ENCODE measurements at regions not wholly inside any gene's neighbourhood (a gene's known extent, or its start where the extent isn't known, plus 50 kb on each side); places are given as distances from the start of the nearest gene placed in this dataset.

DNA sequence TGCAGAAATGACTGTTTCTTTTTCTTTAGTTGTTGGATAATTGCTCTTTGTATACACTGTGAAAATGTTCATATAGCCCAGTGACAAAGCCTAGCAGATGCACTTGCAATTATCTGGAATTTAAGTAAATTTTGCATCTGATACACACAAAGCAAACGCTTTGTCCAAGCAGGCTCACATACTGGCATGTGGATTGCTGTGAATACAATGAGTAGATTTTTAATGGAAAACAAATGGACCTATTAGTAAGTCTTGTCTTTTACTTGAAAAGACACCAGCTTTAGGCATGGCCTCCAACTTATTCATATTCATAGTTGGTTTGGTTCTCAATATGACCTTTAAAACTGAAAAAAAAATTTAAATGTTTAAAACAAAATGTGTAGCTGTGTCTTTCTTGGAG is 1299.8 kb upstream of the WWC1 start:
- no peak overlapping the region for H4K12ac ChIP-seq (ENCODE audit: low read depth, low read length)
- no peak overlapping the region for H4K91ac ChIP-seq (ENCODE audit: low read depth, low read length)
- H2AFZ ChIP-seq (ENCODE audit: insufficient read depth, low read length, poor library complexity): no peak overlapping the region
- no peak overlapping the region for H3K27ac ChIP-seq (ENCODE audit: low read depth, low read length)
- no peak overlapping the region for H3K4ac ChIP-seq (ENCODE audit: low read depth, low read length)
- H3K23ac ChIP-seq (ENCODE audit: low read length): no peak overlapping the region
- no peaks in the 10 kb centered on the region for H3K4me1 ChIP-seq (ENCODE audit: control insufficient read depth in 1 of 2, insufficient read depth in 2 of 2, low read length in 2 of 2)
- H2BK5ac ChIP-seq (ENCODE audit: low read depth, low read length, poor library complexity): no peak overlapping the region
- H3K4me2 ChIP-seq (ENCODE audit: low read length): no peak overlapping the region
- no peak overlapping the region for H4K8ac ChIP-seq (ENCODE audit: low read depth, low read length)
- H3K9me3 ChIP-seq (ENCODE audit: insufficient read depth, low read depth, low read length): no peaks in the 10 kb centered on the region
- no peak for DNase-seq
- H2BK120ac ChIP-seq (ENCODE audit: insufficient read depth, low read length, poor library complexity): no peak overlapping the region
- H3K18ac ChIP-seq (ENCODE audit: low read length): no peak overlapping the region
- no peak overlapping the region for H3K4me3 ChIP-seq (ENCODE audit: low read depth, low read length)
- no peak overlapping the region for H2AK5ac ChIP-seq (ENCODE audit: low read length)
- no peak overlapping the region for H3K9ac ChIP-seq (ENCODE audit: low read length)
- no peak overlapping the region for H2BK12ac ChIP-seq (ENCODE audit: low read length)
- no peaks in the 10 kb centered on the region for H3K36me3 ChIP-seq (ENCODE audit: control insufficient read depth in 1 of 2, insufficient read depth in 2 of 2, low read length in 2 of 2)
- no CpG with 5 or more reads among the region's 1 CpG for whole genome bisulfite sequencing (ENCODE audit: extremely low coverage, insufficient coverage, insufficient read length)
- H3K27me3 ChIP-seq (ENCODE audit: insufficient read depth, low read length): no peaks in the 10 kb centered on the region
- H3K79me2 ChIP-seq (ENCODE audit: control insufficient read depth, insufficient read depth, low read length, poor library complexity): no peaks in the 10 kb centered on the region
- H3K79me1 ChIP-seq (ENCODE audit: low read length): no peaks in the 10 kb centered on the region
- H3K14ac ChIP-seq (ENCODE audit: low read length): no peak overlapping the region

DNA sequence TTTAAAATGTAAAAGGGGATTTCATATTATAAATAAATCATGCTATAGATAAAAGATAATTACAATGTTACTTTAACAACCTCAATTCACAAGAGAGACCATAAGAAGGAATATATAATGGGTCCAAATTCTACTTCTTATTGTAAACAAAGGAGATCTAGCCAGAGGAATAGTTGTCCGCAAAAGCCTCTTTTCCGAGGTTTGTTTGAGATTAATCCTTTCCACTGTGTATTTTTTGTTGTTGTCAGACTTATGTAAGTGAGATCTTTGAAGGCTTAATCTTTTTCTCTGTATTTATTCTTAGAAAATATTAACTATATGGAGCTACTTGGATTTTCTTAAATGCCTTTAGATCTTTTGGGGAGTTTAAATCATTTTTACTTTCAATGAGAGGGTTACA is 1299.3 kb upstream of the WWC1 start:
- DNase-seq: no peak
- H3K4me2 ChIP-seq (ENCODE audit: low read length): no peak overlapping the region
- H3K4me1 ChIP-seq (ENCODE audit: control insufficient read depth in 1 of 2, insufficient read depth in 2 of 2, low read length in 2 of 2): no peaks in the 10 kb centered on the region
- no peaks in the 10 kb centered on the region for H3K79me1 ChIP-seq (ENCODE audit: low read length)
- H4K91ac ChIP-seq (ENCODE audit: low read depth, low read length): no peak overlapping the region
- H3K14ac ChIP-seq (ENCODE audit: low read length): no peak overlapping the region
- no peak overlapping the region for H3K4me3 ChIP-seq (ENCODE audit: low read depth, low read length)
- no peaks in the 10 kb centered on the region for H3K36me3 ChIP-seq (ENCODE audit: control insufficient read depth in 1 of 2, insufficient read depth in 2 of 2, low read length in 2 of 2)
- no peak overlapping the region for H2BK5ac ChIP-seq (ENCODE audit: low read depth, low read length, poor library complexity)
- no peak overlapping the region for H2BK120ac ChIP-seq (ENCODE audit: insufficient read depth, low read length, poor library complexity)
- no peak overlapping the region for H3K23ac ChIP-seq (ENCODE audit: low read length)
- H3K27ac ChIP-seq (ENCODE audit: low read depth, low read length): no peak overlapping the region
- no peak overlapping the region for H3K18ac ChIP-seq (ENCODE audit: low read length)
- no peak overlapping the region for H2AK5ac ChIP-seq (ENCODE audit: low read length)
- no peaks in the 10 kb centered on the region for H3K27me3 ChIP-seq (ENCODE audit: insufficient read depth, low read length)
- no CpG with 5 or more reads among the region's 2 CpGs for WGBS (ENCODE audit: extremely low coverage, insufficient coverage, insufficient read length)
- no peak overlapping the region for H2AFZ ChIP-seq (ENCODE audit: insufficient read depth, low read length, poor library complexity)
- no peak overlapping the region for H4K8ac ChIP-seq (ENCODE audit: low read depth, low read length)
- H3K4ac ChIP-seq (ENCODE audit: low read depth, low read length): no peak overlapping the region
- no peaks in the 10 kb centered on the region for H3K9me3 ChIP-seq (ENCODE audit: insufficient read depth, low read depth, low read length)
- no peak overlapping the region for H3K9ac ChIP-seq (ENCODE audit: low read length)
- H4K12ac ChIP-seq (ENCODE audit: low read depth, low read length): no peak overlapping the region
- no peaks in the 10 kb centered on the region for H3K79me2 ChIP-seq (ENCODE audit: control insufficient read depth, insufficient read depth, low read length, poor library complexity)
- no peak overlapping the region for H2BK12ac ChIP-seq (ENCODE audit: low read length)

DNA sequence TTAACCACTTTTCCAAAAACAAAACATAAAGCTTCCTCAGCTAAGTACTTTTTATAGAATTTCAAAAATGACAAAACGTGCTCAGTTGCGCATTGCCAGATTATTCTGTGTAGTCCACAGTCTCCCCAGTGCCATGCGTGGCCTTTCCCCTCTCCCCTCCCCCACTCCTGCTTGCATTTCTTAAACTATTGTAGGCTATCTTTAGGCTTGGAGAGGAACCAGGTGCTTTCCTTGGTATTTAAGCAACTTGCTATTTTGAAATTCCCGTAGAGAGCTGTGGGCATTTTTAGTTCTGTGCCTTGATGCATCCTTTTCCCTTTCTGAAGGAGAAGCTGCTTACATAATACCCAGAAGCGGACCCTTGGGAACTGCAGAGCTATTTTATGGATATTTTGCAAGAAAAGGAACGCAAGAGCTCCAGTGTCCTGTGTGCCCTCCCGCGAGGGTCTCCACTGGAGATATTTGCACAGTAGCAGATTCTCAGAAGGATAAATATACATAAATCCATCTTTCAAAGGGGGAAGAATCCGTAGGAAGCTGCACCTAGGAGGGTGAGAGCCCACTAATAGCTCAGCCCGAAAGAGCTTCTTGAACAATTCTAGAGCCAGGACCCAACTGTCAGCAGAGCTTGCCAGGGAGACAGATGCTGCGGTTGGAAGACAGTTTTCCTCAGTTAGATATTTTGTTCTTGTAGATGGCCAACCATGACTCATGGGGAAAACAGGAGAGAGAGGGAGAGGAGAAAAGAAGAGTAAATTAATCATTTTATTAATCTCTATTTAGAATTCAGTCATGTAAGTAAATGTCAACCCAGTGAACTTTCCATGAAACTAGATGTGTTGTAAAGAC is 1298.3 kb upstream of the WWC1 start:
- no peak overlapping the region for H4K8ac ChIP-seq (ENCODE audit: low read depth, low read length)
- H3K27me3 ChIP-seq (ENCODE audit: insufficient read depth, low read length): no peaks in the 10 kb centered on the region
- no CpG with 5 or more reads among the region's 11 CpGs for WGBS (ENCODE audit: extremely low coverage, insufficient coverage, insufficient read length)
- no peak overlapping the region for H2BK120ac ChIP-seq (ENCODE audit: insufficient read depth, low read length, poor library complexity)
- no peak overlapping the region for H2BK12ac ChIP-seq (ENCODE audit: low read length)
- no peak overlapping the region for H3K18ac ChIP-seq (ENCODE audit: low read length)
- no peaks in the 10 kb centered on the region for H3K4me1 ChIP-seq (ENCODE audit: control insufficient read depth in 1 of 2, insufficient read depth in 2 of 2, low read length in 2 of 2)
- no peak overlapping the region for H4K91ac ChIP-seq (ENCODE audit: low read depth, low read length)
- H3K14ac ChIP-seq (ENCODE audit: low read length): no peak overlapping the region
- H3K79me2 ChIP-seq (ENCODE audit: control insufficient read depth, insufficient read depth, low read length, poor library complexity): no peaks in the 10 kb centered on the region
- no peak overlapping the region for H3K4ac ChIP-seq (ENCODE audit: low read depth, low read length)
- H4K12ac ChIP-seq (ENCODE audit: low read depth, low read length): no peak overlapping the region
- H3K4me3 ChIP-seq (ENCODE audit: low read depth, low read length): no peak overlapping the region
- H2AFZ ChIP-seq (ENCODE audit: insufficient read depth, low read length, poor library complexity): no peak overlapping the region
- no peak overlapping the region for H3K23ac ChIP-seq (ENCODE audit: low read length)
- no peak for DNase-seq
- no peak overlapping the region for H3K27ac ChIP-seq (ENCODE audit: low read depth, low read length)
- H3K79me1 ChIP-seq (ENCODE audit: low read length): no peaks in the 10 kb centered on the region
- no peaks in the 10 kb centered on the region for H3K36me3 ChIP-seq (ENCODE audit: control insufficient read depth in 1 of 2, insufficient read depth in 2 of 2, low read length in 2 of 2)
- H2BK5ac ChIP-seq (ENCODE audit: low read depth, low read length, poor library complexity): no peak overlapping the region
- H2AK5ac ChIP-seq (ENCODE audit: low read length): no peak overlapping the region
- no peaks in the 10 kb centered on the region for H3K9me3 ChIP-seq (ENCODE audit: insufficient read depth, low read depth, low read length)
- H3K4me2 ChIP-seq (ENCODE audit: low read length): no peak overlapping the region
- H3K9ac ChIP-seq (ENCODE audit: low read length): no peak overlapping the region

DNA sequence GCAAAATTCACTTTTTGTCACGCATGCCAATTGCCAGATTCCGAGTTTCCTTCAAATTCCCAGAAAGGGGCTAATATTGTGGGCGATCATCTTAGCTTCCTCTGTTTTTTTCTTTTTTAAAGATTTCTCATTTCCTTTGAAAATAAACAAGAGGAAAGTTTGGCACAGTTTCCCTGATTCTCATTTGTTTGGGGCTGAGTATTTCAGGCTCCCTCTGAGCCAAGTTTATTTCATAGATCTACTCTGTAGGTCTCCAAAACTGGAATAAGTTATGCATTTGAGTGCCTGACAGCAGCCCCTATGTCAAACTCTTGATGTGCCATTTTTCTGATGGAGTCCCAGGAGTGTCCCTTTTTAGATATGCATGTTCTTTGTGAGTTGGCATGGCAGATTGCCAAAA is 1297.2 kb upstream of the WWC1 start:
- H4K8ac ChIP-seq (ENCODE audit: low read depth, low read length): no peak overlapping the region
- no peak overlapping the region for H4K12ac ChIP-seq (ENCODE audit: low read depth, low read length)
- no peak overlapping the region for H3K27ac ChIP-seq (ENCODE audit: low read depth, low read length)
- H3K9me3 ChIP-seq (ENCODE audit: insufficient read depth, low read depth, low read length): no peaks in the 10 kb centered on the region
- no peaks in the 10 kb centered on the region for H3K79me2 ChIP-seq (ENCODE audit: control insufficient read depth, insufficient read depth, low read length, poor library complexity)
- no peak overlapping the region for H2BK120ac ChIP-seq (ENCODE audit: insufficient read depth, low read length, poor library complexity)
- no peak for DNase-seq
- no peak overlapping the region for H3K18ac ChIP-seq (ENCODE audit: low read length)
- no peak overlapping the region for H3K9ac ChIP-seq (ENCODE audit: low read length)
- no peak overlapping the region for H3K14ac ChIP-seq (ENCODE audit: low read length)
- no peak overlapping the region for H3K4me3 ChIP-seq (ENCODE audit: low read depth, low read length)
- no peak overlapping the region for H3K4ac ChIP-seq (ENCODE audit: low read depth, low read length)
- H3K79me1 ChIP-seq (ENCODE audit: low read length): no peaks in the 10 kb centered on the region
- H2BK5ac ChIP-seq (ENCODE audit: low read depth, low read length, poor library complexity): no peak overlapping the region
- no peak overlapping the region for H3K4me2 ChIP-seq (ENCODE audit: low read length)
- no peaks in the 10 kb centered on the region for H3K36me3 ChIP-seq (ENCODE audit: control insufficient read depth in 1 of 2, insufficient read depth in 2 of 2, low read length in 2 of 2)
- no peak overlapping the region for H3K23ac ChIP-seq (ENCODE audit: low read length)
- H2AFZ ChIP-seq (ENCODE audit: insufficient read depth, low read length, poor library complexity): no peak overlapping the region
- no peak overlapping the region for H2BK12ac ChIP-seq (ENCODE audit: low read length)
- no peak overlapping the region for H4K91ac ChIP-seq (ENCODE audit: low read depth, low read length)
- H3K4me1 ChIP-seq (ENCODE audit: control insufficient read depth in 1 of 2, insufficient read depth in 2 of 2, low read length in 2 of 2): no peaks in the 10 kb centered on the region
- H3K27me3 ChIP-seq (ENCODE audit: insufficient read depth, low read length): no peaks in the 10 kb centered on the region
- no peak overlapping the region for H2AK5ac ChIP-seq (ENCODE audit: low read length)
- no CpG with 5 or more reads among the region's 3 CpGs for WGBS (ENCODE audit: extremely low coverage, insufficient coverage, insufficient read length)

All from trophoblast cell (in vitro differentiated cells and primary cell).